Trophoblast cell (in vitro differentiated cells and primary cell): ENCODE measurements at regions not wholly inside any gene's neighbourhood (a gene's known extent, or its start where the extent isn't known, plus 50 kb on each side); places are given as distances from the start of the nearest gene placed in this dataset.

ENCODE experiments used
- DNase-seq, 2 donors: peaks; one replicate each; pipeline ENCODE4 v3.0.0-alpha.2; 2016
- H2AFZ ChIP-seq: 2 replicates; pipeline ENCODE4 v1.6.1; 2013; ENCODE audit warnings: low read length, moderate library complexity, mild to moderate bottlenecking; ENCODE audit not compliant: insufficient read depth, poor library complexity
- H2AK5ac ChIP-seq: 2 replicates; pipeline ENCODE4 v1.6.1; 2013; ENCODE audit warnings: mild to moderate bottlenecking, low read length
- H2BK120ac ChIP-seq: 2 replicates; pipeline ENCODE4 v1.6.1; 2013; ENCODE audit warnings: low read length, mild to moderate bottlenecking, moderate library complexity; ENCODE audit not compliant: insufficient read depth, poor library complexity
- H2BK12ac ChIP-seq: 2 replicates; pipeline ENCODE4 v1.6.1; 2013; ENCODE audit warnings: mild to moderate bottlenecking, low read length, moderate library complexity
- H2BK5ac ChIP-seq: 2 replicates; pipeline ENCODE4 v1.6.1; 2013; ENCODE audit warnings: low read length, low read depth, moderate library complexity, mild to moderate bottlenecking; ENCODE audit not compliant: poor library complexity
- H3K14ac ChIP-seq: 2 replicates; pipeline ENCODE4 v1.6.1; 2013; ENCODE audit warnings: mild to moderate bottlenecking, low read length
- H3K18ac ChIP-seq: 2 replicates; pipeline ENCODE4 v1.6.1; 2013; ENCODE audit warnings: mild to moderate bottlenecking, low read length
- H3K23ac ChIP-seq: 2 replicates; pipeline ENCODE4 v1.6.1; 2013; ENCODE audit warnings: low read length
- H3K27ac ChIP-seq: 2 replicates; pipeline ENCODE4 v1.5.1; 2013; ENCODE audit warnings: low read depth, mild to moderate bottlenecking, inconsistent platforms, low read length, moderate library complexity
- H3K27me3 ChIP-seq: 2 replicates; pipeline ENCODE4 v1.6.1; 2013; ENCODE audit warnings: inconsistent platforms, mild to moderate bottlenecking, low read length, moderate library complexity; ENCODE audit not compliant: insufficient read depth
- H3K36me3 ChIP-seq, 2 experiments: 1 replicate in 1 of 2; 2 replicates in 1 of 2; pipeline ENCODE4 v1.6.1; 2013; ENCODE audit warnings: low read length in 2 of 2, mild to moderate bottlenecking in 2 of 2, moderate library complexity in 1 of 2; ENCODE audit not compliant: insufficient read depth in 2 of 2, control insufficient read depth in 1 of 2
- H3K4ac ChIP-seq: 2 replicates; pipeline ENCODE4 v1.6.1; 2013; ENCODE audit warnings: low read depth, mild to moderate bottlenecking, low read length, moderate library complexity
- H3K4me1 ChIP-seq, 2 experiments: 1 replicate in 1 of 2; 2 replicates in 1 of 2; pipeline ENCODE4 v1.6.1; 2013; ENCODE audit warnings: low read length in 2 of 2, mild to moderate bottlenecking in 2 of 2, moderate library complexity in 1 of 2; ENCODE audit not compliant: insufficient read depth in 2 of 2, control insufficient read depth in 1 of 2
- H3K4me2 ChIP-seq: 2 replicates; pipeline ENCODE4 v1.6.1; 2013; ENCODE audit warnings: inconsistent platforms, mild to moderate bottlenecking, low read length, moderate library complexity
- H3K4me3 ChIP-seq: 2 replicates; pipeline ENCODE4 v1.5.1; 2013; ENCODE audit warnings: mild to moderate bottlenecking, low read depth, low read length, inconsistent platforms
- H3K79me1 ChIP-seq: one replicate; pipeline ENCODE4 v1.6.1; 2013; ENCODE audit warnings: low read length
- H3K79me2 ChIP-seq: 2 replicates; pipeline ENCODE4 v1.6.1; 2013; ENCODE audit warnings: low read length, mild to moderate bottlenecking; ENCODE audit not compliant: control insufficient read depth, insufficient read depth, poor library complexity
- H3K9ac ChIP-seq: 2 replicates; pipeline ENCODE4 v1.6.1; 2013; ENCODE audit warnings: mild to moderate bottlenecking, low read length
- H3K9me3 ChIP-seq: 2 replicates; pipeline ENCODE4 v1.6.1; 2013; ENCODE audit warnings: low read depth, mild to moderate bottlenecking, control low read depth, inconsistent platforms, low read length; ENCODE audit not compliant: insufficient read depth
- H4K12ac ChIP-seq: 2 replicates; pipeline ENCODE4 v1.6.1; 2013; ENCODE audit warnings: low read depth, mild to moderate bottlenecking, low read length, moderate library complexity
- H4K8ac ChIP-seq: 2 replicates; pipeline ENCODE4 v1.6.1; 2013; ENCODE audit warnings: low read depth, mild to moderate bottlenecking, low read length, moderate library complexity
- H4K91ac ChIP-seq: one replicate; pipeline ENCODE4 v1.6.1; 2013; ENCODE audit warnings: low read depth, mild to moderate bottlenecking, low read length, moderate library complexity
- WGBS: extraction: QIAGEN DNeasy Blood & Tissue Kit; methylation state at CpG from one replicate; pipeline ENCODE4 v1.1.7; 2013; ENCODE audit warnings: missing lambda C conversion rate; ENCODE audit not compliant: insufficient read length, insufficient coverage; ENCODE audit errors: extremely low coverage; 5-methylcytosine and 5-hydroxymethylcytosine counted together

- Histone ChIP-seq H2AK5ac (peak overlapping the region; percentile 80), H4K91ac (peak overlapping the region; percentile 71), H3K79me1 (peaks cover 42% of the 10 kb centered on the region), H4K8ac (peak overlapping the region; percentile 34), H3K9ac (no peak overlapping the region), H3K4me1 (peaks cover 35 to 50% of the 10 kb centered on the region in 2 experiments), H3K4ac (peak overlapping the region; percentile 46), H3K4me3 (no peak overlapping the region), H2BK5ac (peak overlapping the region; percentile 32), H3K27ac (no peak overlapping the region), H4K12ac (no peak overlapping the region), H3K4me2 (no peak overlapping the region), H2BK12ac (peak overlapping the region; percentile 70), H3K14ac (peak overlapping the region; percentile 79), H2BK120ac (peak overlapping the region; percentile 78), H3K27me3 (no peaks in the 10 kb centered on the region), H2AFZ (no peak overlapping the region), H3K36me3 (no peaks in the 10 kb centered on the region), H3K79me2 (peaks cover 5% of the 10 kb centered on the region), H3K18ac (peak overlapping the region; percentile 18), H3K9me3 (peaks cover 2% of the 10 kb centered on the region), H3K23ac (no peak overlapping the region)
- DNase-seq = peak; percentile 65 to 71
- no CpG with 5 or more reads among the region's 15 CpGs for WGBS
Measured at GRCh38 chr2:128374001-128374710, 55.5 kb upstream of the HS6ST1 start.

GRCh38 chr2:128374711-128375413 lies 56.2 kb upstream of the HS6ST1 start:
- Histone ChIP-seq H2AK5ac (peak overlapping the region; percentile 80), H2BK120ac (peak overlapping the region; percentile 78), H3K79me1 (peaks cover 44% of the 10 kb centered on the region), H4K8ac (no peak overlapping the region), H3K4me2 (no peak overlapping the region), H3K23ac (no peak overlapping the region), H3K4me1 (peaks cover 36 to 45% of the 10 kb centered on the region in 2 experiments), H2AFZ (no peak overlapping the region), H3K27ac (no peak overlapping the region), H4K12ac (no peak overlapping the region), H4K91ac (peak overlapping the region; percentile 71), H3K4me3 (no peak overlapping the region), H2BK5ac (peak overlapping the region; percentile 32), H2BK12ac (peak overlapping the region; percentile 30), H3K9ac (no peak overlapping the region), H3K4ac (peak overlapping the region; percentile 46), H3K18ac (peak overlapping the region; percentile 18), H3K14ac (peak overlapping the region; percentile 67), H3K9me3 (peaks cover 2% of the 10 kb centered on the region), H3K36me3 (no peaks in the 10 kb centered on the region), H3K27me3 (no peaks in the 10 kb centered on the region), H3K79me2 (peaks cover 5% of the 10 kb centered on the region)
- WGBS = no CpG with 5 or more reads among the region's 19 CpGs
- DNase-seq = no peak

- H3K4me2 ChIP-seq = no peak overlapping the region
- H2BK5ac ChIP-seq = peak overlapping the region; percentile 1
- no peak overlapping the region for H3K4me3 ChIP-seq
- peak overlapping the region; percentile 4 for H3K14ac ChIP-seq
- H2AK5ac ChIP-seq = peak overlapping the region; percentile 21
- WGBS = no CpG with 5 or more reads among the region's 7 CpGs
- no peak for DNase-seq
- peaks cover 2% of the 10 kb centered on the region for H3K9me3 ChIP-seq
- H4K8ac ChIP-seq = no peak overlapping the region
- H3K36me3 ChIP-seq = no peaks in the 10 kb centered on the region
- peak overlapping the region; percentile 7 for H3K18ac ChIP-seq
- peaks cover 5% of the 10 kb centered on the region for H3K79me2 ChIP-seq
- no peak overlapping the region for H3K23ac ChIP-seq
- H4K91ac ChIP-seq = peak overlapping the region; percentile 28
- no peak overlapping the region for H3K9ac ChIP-seq
- peaks cover 35 to 44% of the 10 kb centered on the region in 2 experiments for H3K4me1 ChIP-seq
- peak overlapping the region; percentile 12 for H2BK120ac ChIP-seq
- H4K12ac ChIP-seq = no peak overlapping the region
- H2AFZ ChIP-seq = no peak overlapping the region
- no peaks in the 10 kb centered on the region for H3K27me3 ChIP-seq
- no peak overlapping the region for H3K4ac ChIP-seq
- H2BK12ac ChIP-seq = peak overlapping the region; percentile 19
- H3K27ac ChIP-seq = no peak overlapping the region
- peaks cover 45% of the 10 kb centered on the region for H3K79me1 ChIP-seq
Measured at GRCh38 chr2:128375454-128375853, 56.8 kb upstream of the HS6ST1 start.

- H3K79me2 ChIP-seq = peaks cover 5% of the 10 kb centered on the region
- peaks cover 2% of the 10 kb centered on the region for H3K9me3 ChIP-seq
- H4K8ac ChIP-seq = no peak overlapping the region
- peak overlapping the region; percentile 60 for H4K91ac ChIP-seq
- H3K23ac ChIP-seq = no peak overlapping the region
- H3K27me3 ChIP-seq = no peaks in the 10 kb centered on the region
- no peak overlapping the region for H3K4me3 ChIP-seq
- no peak overlapping the region for H3K18ac ChIP-seq
- peaks cover 44 to 50% of the 10 kb centered on the region in 2 experiments for H3K4me1 ChIP-seq
- peak overlapping the region; percentile 72 for H2BK12ac ChIP-seq
- H3K27ac ChIP-seq = no peak overlapping the region
- WGBS = no CpG with 5 or more reads among the region's 17 CpGs
- no peak overlapping the region for H3K4me2 ChIP-seq
- peak overlapping the region; percentile 58 for H3K14ac ChIP-seq
- peaks cover 50% of the 10 kb centered on the region for H3K79me1 ChIP-seq
- peak overlapping the region; percentile 8 for H2BK5ac ChIP-seq
- H3K4ac ChIP-seq = no peak overlapping the region
- peak overlapping the region; percentile 47 for H2AK5ac ChIP-seq
- H2AFZ ChIP-seq = no peak overlapping the region
- H3K36me3 ChIP-seq = no peaks in the 10 kb centered on the region
- no peak for DNase-seq
- H4K12ac ChIP-seq = no peak overlapping the region
- no peak overlapping the region for H3K9ac ChIP-seq
- peak overlapping the region; percentile 36 for H2BK120ac ChIP-seq
Measured at GRCh38 chr2:128376241-128377041, 57.8 kb upstream of the HS6ST1 start.
